ENCODE measurements at regions not wholly inside any gene's neighbourhood (a gene's known extent, or its start where the extent isn't known, plus 50 kb on each side); places are given as distances from the start of the nearest gene placed in this dataset.

- no peak overlapping the region for H3K4me3 ChIP-seq (ENCODE audit: low read depth, low read length)
- DNase-seq (ENCODE audit: low read depth): no peak
- no peak for TF ChIP-seq CTCF (IDR thresholded peaks at IDR 0.05; ENCODE audit: insufficient read depth, low read depth, low read length, missing control alignments)
Measured at GRCh38 chr16:86773354-86773715, 195.0 kb downstream of the FOXL1 start.

DNA sequence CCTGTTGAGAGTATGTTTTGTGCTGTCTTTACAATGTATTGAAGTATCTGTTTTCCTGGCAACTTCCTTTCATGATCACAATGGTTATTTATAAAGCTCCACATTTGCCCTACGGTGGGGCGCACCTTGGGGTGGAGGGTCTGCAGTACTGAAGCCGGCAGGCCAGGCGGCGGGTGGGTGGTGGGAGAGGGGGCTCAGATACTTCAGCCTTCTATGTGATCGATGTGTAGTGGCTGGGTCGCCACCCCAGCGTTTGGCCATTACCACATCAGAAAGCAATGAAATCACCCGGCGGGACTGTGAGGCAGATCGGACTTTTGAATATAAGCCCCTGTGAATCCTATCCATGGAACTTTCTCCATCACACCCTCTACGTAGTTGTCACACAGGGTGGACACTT, 196.6 kb downstream of the FOXL1 start:
- DNase-seq (ENCODE audit: low read depth): no peak
- no peak overlapping the region for H3K4me3 ChIP-seq (ENCODE audit: low read depth, low read length)
- TF ChIP-seq CTCF (IDR thresholded peaks at IDR 0.05; ENCODE audit: insufficient read depth, low read depth, low read length, missing control alignments): no peak

DNA sequence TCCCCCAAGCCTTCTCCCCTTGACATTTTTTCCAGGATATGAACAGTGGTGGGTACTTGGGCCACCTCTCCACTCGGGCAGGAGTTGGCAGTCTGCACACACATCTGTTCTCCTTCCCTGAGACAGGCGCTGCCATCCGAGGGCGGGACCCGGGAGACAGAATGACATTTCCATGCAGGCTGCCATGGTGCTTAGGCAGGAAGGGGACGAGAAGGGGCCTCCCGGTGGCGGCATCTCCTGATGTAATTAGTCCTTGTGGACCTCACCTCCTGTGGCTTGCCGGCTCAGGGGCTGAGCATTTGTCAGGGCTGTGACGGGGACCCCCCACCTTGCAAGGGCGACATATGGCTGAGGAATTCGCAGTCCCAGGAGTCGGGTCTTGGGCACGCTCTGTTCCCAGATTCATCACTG, 197.2 kb downstream of the FOXL1 start:
- no peak for DNase-seq (ENCODE audit: low read depth)
- no peak for TF ChIP-seq CTCF (IDR thresholded peaks at IDR 0.05; ENCODE audit: insufficient read depth, low read depth, low read length, missing control alignments)

GRCh38 chr16:86777381-86777946, 199.1 kb downstream of the FOXL1 start:
- no peak for TF ChIP-seq CTCF (IDR thresholded peaks at IDR 0.05; ENCODE audit: insufficient read depth, low read depth, low read length, missing control alignments)

More for the DNA sequence above, 197.2 kb downstream of the FOXL1 start:
- H3K4me3 ChIP-seq (ENCODE audit: low read depth, low read length): no peak overlapping the region

GRCh38 chr16:86778108-86778745, 199.9 kb downstream of the FOXL1 start:
- no peak for TF ChIP-seq CTCF (IDR thresholded peaks at IDR 0.05; ENCODE audit: insufficient read depth, low read depth, low read length, missing control alignments)
- no peak overlapping the region for H3K4me3 ChIP-seq (ENCODE audit: low read depth, low read length)
- no peak for DNase-seq (ENCODE audit: low read depth)

More at GRCh38 chr16:86777381-86777946, 199.1 kb downstream of the FOXL1 start:
- no peak overlapping the region for H3K4me3 ChIP-seq (ENCODE audit: low read depth, low read length)
- DNase-seq (ENCODE audit: low read depth): no peak

DNA sequence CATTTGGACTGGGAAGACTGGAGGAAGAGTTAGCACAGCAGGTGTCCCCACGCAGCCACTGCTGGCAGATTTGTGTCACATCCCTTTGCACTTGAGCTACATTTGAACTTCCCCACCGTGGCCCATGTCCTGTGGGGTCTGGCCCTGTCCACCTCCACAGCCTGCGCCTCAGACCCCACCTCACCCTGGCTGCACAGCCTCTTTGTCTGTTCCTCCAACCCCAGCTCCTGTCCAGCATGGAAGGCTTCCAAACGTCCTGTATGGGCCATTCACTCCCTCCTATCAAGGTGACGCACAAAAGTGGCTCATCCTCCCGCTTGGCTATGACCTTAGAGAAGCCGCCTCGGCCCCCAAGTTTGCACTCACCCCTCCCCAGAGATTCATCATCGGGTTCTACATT, 200.6 kb downstream of the FOXL1 start:
- H3K4me3 ChIP-seq (ENCODE audit: low read depth, low read length): no peak overlapping the region
- no peak for TF ChIP-seq CTCF (IDR thresholded peaks at IDR 0.05; ENCODE audit: insufficient read depth, low read depth, low read length, missing control alignments)
- DNase-seq (ENCODE audit: low read depth): no peak

GRCh38 chr16:86781046-86781445, 202.7 kb downstream of the FOXL1 start:
- no peak overlapping the region for H3K4me3 ChIP-seq (ENCODE audit: low read depth, low read length)
- TF ChIP-seq CTCF (IDR thresholded peaks at IDR 0.05; ENCODE audit: insufficient read depth, low read depth, low read length, missing control alignments): no peak
- no peak for DNase-seq (ENCODE audit: low read depth)

All from GM12865 (cell line).